ENCODE measurements at regions not wholly inside any gene's neighbourhood (a gene's known extent, or its start where the extent isn't known, plus 50 kb on each side); places are given as distances from the start of the nearest gene placed in this dataset.

DNA sequence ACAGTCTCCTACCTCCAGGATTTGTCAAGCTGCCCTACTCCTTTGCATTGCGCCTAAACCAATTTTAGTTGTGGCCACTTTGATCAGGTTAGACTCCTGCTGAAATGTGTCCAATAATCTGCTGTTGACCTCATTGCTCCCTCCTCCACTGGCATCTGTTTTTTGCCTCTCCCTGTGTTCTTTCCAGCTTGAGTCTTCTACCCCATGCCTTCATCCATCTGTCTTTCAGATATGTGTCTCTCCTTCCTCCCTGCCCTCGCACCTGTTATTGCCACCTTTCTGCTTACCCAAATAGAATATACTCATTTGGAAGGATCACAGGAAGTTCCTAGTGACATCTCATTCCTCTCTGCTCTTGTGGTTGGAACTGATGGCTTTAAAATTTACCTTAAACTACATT, 366.6 kb upstream of the CLNK start:
- TF ChIP-seq, protein P1, sequence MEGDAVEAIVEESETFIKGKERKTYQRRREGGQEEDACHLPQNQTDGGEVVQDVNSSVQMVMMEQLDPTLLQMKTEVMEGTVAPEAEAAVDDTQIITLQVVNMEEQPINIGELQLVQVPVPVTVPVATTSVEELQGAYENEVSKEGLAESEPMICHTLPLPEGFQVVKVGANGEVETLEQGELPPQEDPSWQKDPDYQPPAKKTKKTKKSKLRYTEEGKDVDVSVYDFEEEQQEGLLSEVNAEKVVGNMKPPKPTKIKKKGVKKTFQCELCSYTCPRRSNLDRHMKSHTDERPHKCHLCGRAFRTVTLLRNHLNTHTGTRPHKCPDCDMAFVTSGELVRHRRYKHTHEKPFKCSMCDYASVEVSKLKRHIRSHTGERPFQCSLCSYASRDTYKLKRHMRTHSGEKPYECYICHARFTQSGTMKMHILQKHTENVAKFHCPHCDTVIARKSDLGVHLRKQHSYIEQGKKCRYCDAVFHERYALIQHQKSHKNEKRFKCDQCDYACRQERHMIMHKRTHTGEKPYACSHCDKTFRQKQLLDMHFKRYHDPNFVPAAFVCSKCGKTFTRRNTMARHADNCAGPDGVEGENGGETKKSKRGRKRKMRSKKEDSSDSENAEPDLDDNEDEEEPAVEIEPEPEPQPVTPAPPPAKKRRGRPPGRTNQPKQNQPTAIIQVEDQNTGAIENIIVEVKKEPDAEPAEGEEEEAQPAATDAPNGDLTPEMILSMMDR (IDR thresholded peaks at IDR 0.05; ENCODE audit: borderline replicate concordance, extremely low read depth, low read length, poor library complexity, severe bottlenecking), result no peak
- TF ChIP-seq EZH2 (IDR thresholded peaks at IDR 0.05; ENCODE audit: borderline replicate concordance, low read depth, low read length, severe bottlenecking), result no peak

Measured in DND-41 (cell line).